ENCODE measurements at regions not wholly inside any gene's neighbourhood (a gene's known extent, or its start where the extent isn't known, plus 50 kb on each side); places are given as distances from the start of the nearest gene placed in this dataset.
A peak's percentile ranks its signal among the peaks of the same experiment; 100 is the strongest.
"Not testable (repeated sequence)": the region's sequence is repeated elsewhere in the genome, so short reads cannot be mapped to it uniquely, and the experiment has no call there.

DNA sequence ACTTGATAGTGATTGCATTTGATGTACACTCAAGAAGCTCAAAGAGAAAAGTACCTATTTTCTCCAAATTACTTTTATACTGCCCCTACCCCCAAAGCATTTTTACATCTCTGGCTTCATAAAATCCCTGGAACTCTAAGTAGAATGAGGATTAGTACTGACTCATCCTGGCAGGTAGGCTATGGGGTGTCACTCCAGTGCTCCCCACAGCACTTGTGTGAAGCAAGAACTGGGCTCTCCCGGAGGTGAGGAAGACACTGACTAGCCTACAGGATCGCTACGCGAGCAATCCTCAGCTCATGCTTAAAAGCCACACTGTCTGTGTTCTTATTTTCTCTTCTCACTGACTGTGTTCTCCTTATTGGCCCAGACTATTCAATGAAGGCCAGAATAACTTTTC is 90.4 kb upstream of the NDP start:
- 84 to 87% methylated on average over 3 to 4 of the region's 4 CpGs; no CpG with 5 or more reads in 8 of the 10 experiments for WGBS, 10 experiments

DNA sequence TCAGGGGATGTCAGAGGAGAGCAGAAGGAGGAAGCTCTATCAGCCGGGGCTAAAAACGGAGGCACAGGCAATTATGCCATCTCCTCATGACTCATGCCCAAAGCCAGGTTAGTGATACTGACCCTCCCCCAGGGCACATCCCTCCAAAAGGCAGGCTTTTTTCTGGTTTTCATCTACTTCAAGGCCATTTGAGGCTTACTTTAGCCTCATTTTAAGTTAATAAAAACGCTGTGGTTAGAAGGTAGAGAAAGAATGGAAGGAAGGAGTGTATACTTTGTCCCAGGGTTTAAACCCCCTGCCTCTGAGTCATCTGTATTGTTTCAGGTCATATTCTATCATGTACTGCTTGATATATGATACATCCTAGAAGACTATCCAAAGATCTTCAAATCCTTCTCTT is 89.7 kb upstream of the NDP start:
- H3K4me3 ChIP-seq = no peak overlapping the region
- WGBS, 10 experiments = 0 to 49% (median 20%) methylated on average over 1 to 3 of the region's 3 CpGs; no CpG with 5 or more reads in 7 of the 10 experiments
- H3K4me1 ChIP-seq (replicated peaks in 1 of 2) = peaks cover 0 to 16% of the 10 kb centered on the region in 2 donors
- ATAC-seq (replicated peaks in 6 of 8) = peak in 3 of 8 experiments; percentile 19 to 38 (median 23)
- in situ Hi-C loops (cut with MboI; ENCODE audit: low pct_unique_long_range_greater_than_20kb in 2 of 9, low sequenced_read_pairs in 9 of 9, unreplicated experiment in 9 of 9) = no loop called here
- H3K27ac ChIP-seq = no peak overlapping the region

More for the DNA sequence above, 90.4 kb upstream of the NDP start:
- ATAC-seq (replicated peaks in 6 of 8) = no peak
- H3K27ac ChIP-seq = no peak overlapping the region
- H3K4me1 ChIP-seq (replicated peaks in 1 of 2) = peaks cover 0 to 16% of the 10 kb centered on the region in 2 donors
- in situ Hi-C loops (cut with MboI; ENCODE audit: low pct_unique_long_range_greater_than_20kb in 2 of 9, low sequenced_read_pairs in 9 of 9, unreplicated experiment in 9 of 9) = no loop called here
- no peak overlapping the region for H3K4me3 ChIP-seq

DNA sequence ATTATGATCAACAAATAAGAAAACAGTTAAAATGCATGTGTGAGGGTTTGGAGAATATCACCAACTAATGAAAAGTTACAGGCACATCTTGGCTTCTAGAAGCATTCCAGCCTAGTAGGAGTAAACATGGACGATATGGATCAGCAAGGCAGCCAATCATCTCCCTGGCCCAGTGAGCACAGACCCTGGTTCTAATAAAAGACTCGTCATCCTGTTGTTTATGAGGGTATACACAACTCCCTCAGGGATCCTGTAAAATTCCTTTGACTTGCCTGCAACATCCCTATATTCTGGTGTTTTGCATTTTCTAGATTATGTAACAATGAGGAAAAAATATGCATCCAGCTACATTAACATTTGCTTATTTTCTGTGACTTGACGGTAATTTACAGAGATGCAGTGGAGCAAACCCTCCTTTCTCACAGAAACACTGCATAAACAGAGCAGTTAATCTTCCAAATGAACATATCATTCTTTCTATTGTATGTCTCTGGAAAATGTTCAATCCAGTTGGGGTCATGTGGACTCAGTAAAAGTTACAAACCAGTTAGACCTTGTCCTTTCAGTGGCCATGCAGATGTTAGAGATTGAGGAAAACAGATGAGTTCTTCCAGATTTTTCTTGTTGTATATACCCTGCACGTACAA is 88.9 kb upstream of the NDP start:
- 0 to 67% (median 30%) methylated on average over 1 to 4 of the region's 4 CpGs; no CpG with 5 or more reads in 5 of the 10 experiments for WGBS, 10 experiments
- peak in 6 of 8 experiments; percentile 22 to 89 (median 62) for ATAC-seq (replicated peaks in 6 of 8)
- Histone ChIP-seq H3K4me3 (no peak overlapping the region), H3K27ac (no peak overlapping the region), H3K4me1 (replicated peaks in 1 of 2) (peaks cover 0 to 16% of the 10 kb centered on the region in 2 donors)
- in situ Hi-C loops (cut with MboI; ENCODE audit: low pct_unique_long_range_greater_than_20kb in 2 of 9, low sequenced_read_pairs in 9 of 9, unreplicated experiment in 9 of 9) = no loop called here

DNA sequence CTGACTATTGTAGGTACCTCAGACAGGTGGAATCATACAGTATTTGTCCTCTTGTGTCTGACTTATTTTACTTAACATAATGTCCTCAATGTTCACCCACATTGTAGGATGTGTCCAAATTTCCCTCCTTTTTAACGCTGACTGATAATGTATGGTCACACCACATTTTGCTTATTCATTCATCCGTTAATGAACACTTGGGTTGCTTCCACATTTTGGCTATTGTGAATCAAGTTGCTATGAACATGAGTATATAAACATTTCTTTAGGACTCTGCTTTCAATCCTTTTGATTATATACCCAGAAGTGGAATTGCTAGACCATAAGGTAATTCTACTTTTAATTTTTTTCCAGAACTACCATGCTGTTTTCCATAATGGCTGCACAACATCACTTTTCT is 87.0 kb upstream of the NDP start:
- Histone ChIP-seq H3K4me3 (no peak overlapping the region), H3K27ac (no peak overlapping the region), H3K4me1 (replicated peaks in 1 of 2) (peaks cover 0 to 17% of the 10 kb centered on the region in 2 donors)
- in situ Hi-C loops (cut with MboI; ENCODE audit: low pct_unique_long_range_greater_than_20kb in 2 of 9, low sequenced_read_pairs in 9 of 9, unreplicated experiment in 9 of 9) = no loop called here
- 40 to 94% (median 51%) methylated on average over 1 to 2 of the region's 2 CpGs; no CpG with 5 or more reads in 5 of the 10 experiments for WGBS, 10 experiments
- no peak for ATAC-seq (replicated peaks in 6 of 8)

DNA sequence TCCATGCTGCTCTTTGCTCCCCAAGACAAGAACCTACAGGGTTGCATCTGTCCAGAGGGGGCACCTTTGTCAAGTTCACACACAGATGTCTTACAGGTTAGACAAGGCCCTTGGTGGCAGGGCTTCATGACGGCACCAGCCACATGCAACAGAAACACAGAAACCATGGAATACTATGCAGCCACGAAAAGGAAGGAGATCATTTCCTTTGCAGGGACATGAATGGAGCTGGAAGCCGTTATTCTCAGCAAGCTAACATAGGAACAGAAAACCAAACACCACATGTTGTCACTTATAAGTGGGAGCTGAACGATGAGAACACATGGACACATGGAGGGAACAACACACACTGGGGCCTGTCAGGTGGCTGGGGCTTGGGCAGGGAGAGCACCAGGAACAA is 85.1 kb upstream of the NDP start:
- in situ Hi-C loops (cut with MboI; ENCODE audit: low pct_unique_long_range_greater_than_20kb in 2 of 9, low sequenced_read_pairs in 9 of 9, unreplicated experiment in 9 of 9) = no loop called here
- WGBS, 10 experiments = 8 to 100% (median 49%) methylated on average over 1 to 3 of the region's 4 CpGs; no CpG with 5 or more reads in 7 of the 10 experiments
- ATAC-seq (replicated peaks in 6 of 8) = no peak
- H3K27ac ChIP-seq = no peak overlapping the region
- H3K4me1 ChIP-seq (replicated peaks in 1 of 2) = peaks cover 0 to 15% of the 10 kb centered on the region in 2 donors
- no peak overlapping the region for H3K4me3 ChIP-seq

DNA sequence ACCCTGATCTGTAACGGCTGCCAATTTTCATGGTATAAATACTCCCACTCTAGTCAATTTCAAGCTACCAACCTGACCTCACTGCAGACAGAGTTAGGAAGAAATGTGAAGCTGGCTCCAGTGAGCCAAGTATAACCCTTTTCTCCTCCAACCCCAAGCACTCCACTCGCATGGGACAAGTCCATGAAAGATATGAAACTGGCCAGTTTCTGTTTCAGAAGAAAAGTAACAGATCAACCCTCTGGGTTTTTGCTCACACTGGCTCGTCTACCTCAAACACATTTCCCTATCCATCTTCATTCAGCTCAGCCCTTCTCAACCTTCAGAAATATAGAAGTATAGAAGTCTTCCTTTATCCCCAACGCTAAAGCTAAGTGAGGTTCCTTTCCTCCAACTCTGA is 82.4 kb upstream of the NDP start:
- 51 to 100% (median 66%) methylated on average over 1 to 3 of the region's 4 CpGs; no CpG with 5 or more reads in 6 of the 10 experiments for WGBS, 10 experiments
- in situ Hi-C loops (cut with MboI; ENCODE audit: low pct_unique_long_range_greater_than_20kb in 2 of 9, low sequenced_read_pairs in 9 of 9, unreplicated experiment in 9 of 9) = no loop called here
- H3K4me3 ChIP-seq = no peak overlapping the region
- no peak overlapping the region for H3K27ac ChIP-seq
- H3K4me1 ChIP-seq (replicated peaks in 1 of 2) = peaks cover 0 to 11% of the 10 kb centered on the region in 2 donors
- ATAC-seq (replicated peaks in 6 of 8) = no peak

DNA sequence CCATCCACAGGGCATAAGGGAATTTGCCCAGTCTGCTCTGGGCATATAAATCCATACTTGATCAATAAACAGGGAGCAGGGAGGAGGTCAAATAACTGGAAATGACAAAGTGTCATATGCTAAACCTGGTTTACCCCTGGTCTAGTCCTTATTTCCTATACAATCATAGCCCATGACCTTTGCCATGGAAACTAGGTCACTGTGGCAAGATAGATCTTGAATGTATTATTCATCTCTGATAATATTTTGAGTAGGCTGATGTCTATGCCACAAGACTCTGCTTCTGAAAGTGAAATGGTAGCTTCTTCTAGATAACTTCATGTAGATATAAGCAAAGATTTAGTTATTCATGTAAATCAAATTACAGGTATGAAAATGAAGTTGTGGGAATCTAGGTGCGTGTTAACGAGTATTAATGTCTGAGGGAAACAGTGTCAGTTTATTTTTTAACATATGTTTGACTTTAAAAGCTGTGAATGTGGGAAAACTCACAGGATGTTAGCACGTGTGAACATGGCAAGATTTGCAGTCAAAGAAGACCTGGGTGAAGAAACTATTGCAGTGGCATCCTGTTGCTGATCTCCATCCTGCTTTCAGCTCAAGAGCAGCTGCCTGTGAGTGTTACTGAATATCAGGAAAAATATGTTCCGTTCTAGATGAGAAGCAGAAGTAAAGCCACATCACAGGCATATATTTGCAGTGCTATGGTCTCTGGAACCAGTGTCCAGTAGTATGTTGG is 81.8 kb upstream of the NDP start:
- Histone ChIP-seq H3K4me3 (no peak overlapping the region), H3K4me1 (replicated peaks in 1 of 2) (peaks cover 0 to 11% of the 10 kb centered on the region in 2 donors), H3K27ac (no peak overlapping the region)
- ATAC-seq (replicated peaks in 6 of 8) = no peak
- in situ Hi-C loops (cut with MboI; ENCODE audit: low pct_unique_long_range_greater_than_20kb in 2 of 9, low sequenced_read_pairs in 9 of 9, unreplicated experiment in 9 of 9) = no loop called here
- 0 to 78% (median 60%) methylated on average over 1 to 4 of the region's 4 CpGs; no CpG with 5 or more reads in 5 of the 10 experiments for WGBS, 10 experiments

DNA sequence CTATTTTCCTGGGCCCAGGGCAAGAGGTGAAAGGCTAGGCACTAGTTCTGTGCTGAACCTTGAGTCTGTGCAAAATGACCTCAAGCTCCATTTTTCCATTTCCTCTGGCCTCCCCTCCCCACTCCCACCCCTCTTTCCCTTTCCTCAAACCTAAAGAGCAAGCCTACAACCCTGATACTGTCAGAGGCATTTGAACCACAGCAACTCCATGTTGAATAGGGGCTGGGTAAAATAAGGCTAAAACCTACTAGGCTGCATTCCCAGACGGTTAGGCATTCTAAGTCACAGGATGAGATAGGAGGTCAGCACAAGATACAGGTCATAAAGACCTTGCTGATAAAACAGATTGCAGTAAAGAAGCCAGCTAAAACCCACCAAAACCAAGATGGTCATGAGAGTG is 71.9 kb upstream of the NDP start:
- 43% methylated on average over 1 of the region's 1 CpG; no CpG with 5 or more reads in 9 of the 10 experiments for WGBS, 10 experiments
- H3K4me1 ChIP-seq (replicated peaks in 1 of 2); in situ Hi-C loops (cut with MboI; ENCODE audit: low pct_unique_long_range_greater_than_20kb in 2 of 9, low sequenced_read_pairs in 9 of 9, unreplicated experiment in 9 of 9); H3K4me3 ChIP-seq; ATAC-seq (replicated peaks in 6 of 8); H3K27ac ChIP-seq: not testable (repeated sequence)

DNA sequence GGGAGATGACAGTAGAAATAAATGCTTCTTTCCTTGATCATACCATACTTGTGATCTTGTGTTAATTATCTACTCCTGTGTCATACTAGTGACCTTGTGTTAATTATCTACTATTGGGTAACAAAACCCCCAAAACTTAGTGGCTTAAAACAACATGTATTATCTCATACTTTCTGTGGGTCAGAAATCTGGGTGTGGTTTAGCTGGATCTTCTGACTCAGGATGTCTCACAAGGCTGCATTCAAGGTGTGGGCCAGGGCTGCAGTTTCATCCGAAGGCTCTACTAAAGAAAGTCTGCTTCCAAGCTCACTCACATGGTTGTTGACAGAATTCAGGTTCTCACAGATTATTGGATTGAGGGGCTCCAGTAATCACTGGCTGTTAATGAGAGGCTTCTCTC is 70.3 kb upstream of the NDP start:
- peaks cover 0 to 2% of the 10 kb centered on the region in 2 donors for H3K4me1 ChIP-seq (replicated peaks in 1 of 2)
- WGBS, 10 experiments = 56% methylated on average over 1 of the region's 1 CpG; no CpG with 5 or more reads in 9 of the 10 experiments
- ATAC-seq (replicated peaks in 6 of 8) = no peak
- in situ Hi-C loops (cut with MboI; ENCODE audit: low pct_unique_long_range_greater_than_20kb in 2 of 9, low sequenced_read_pairs in 9 of 9, unreplicated experiment in 9 of 9) = no loop called here
- no peak overlapping the region for H3K4me3 ChIP-seq
- no peak overlapping the region for H3K27ac ChIP-seq

DNA sequence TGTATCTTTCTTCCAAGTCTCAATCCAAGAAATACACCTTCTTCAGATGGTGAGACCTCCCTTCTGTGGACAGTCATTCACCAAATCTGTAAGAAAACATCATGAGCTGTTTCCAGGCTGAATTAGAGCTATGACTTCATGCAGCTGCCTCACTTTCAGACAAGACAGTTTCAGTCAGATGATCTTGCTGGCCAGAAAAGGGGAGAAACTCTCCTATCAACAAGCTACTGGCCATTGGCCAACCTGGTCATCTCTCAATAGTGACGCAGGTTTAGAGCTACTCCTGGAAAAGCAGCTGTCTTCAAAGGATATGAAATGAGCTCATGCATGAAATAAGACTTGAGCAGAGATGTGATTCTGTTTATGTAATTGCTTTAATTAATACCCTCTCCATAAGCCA is 69.6 kb upstream of the NDP start:
- Histone ChIP-seq H3K4me1 (replicated peaks in 1 of 2) (peaks cover 4 to 5% of the 10 kb centered on the region in 2 donors), H3K4me3 (no peak overlapping the region), H3K27ac (no peak overlapping the region)
- peak in 3 of 8 experiments; percentile 19 to 65 (median 50) for ATAC-seq (replicated peaks in 6 of 8)
- in situ Hi-C loops (cut with MboI; ENCODE audit: low pct_unique_long_range_greater_than_20kb in 2 of 9, low sequenced_read_pairs in 9 of 9, unreplicated experiment in 9 of 9) = no loop called here
- WGBS, 10 experiments = 67% methylated on average over 1 of the region's 1 CpG; no CpG with 5 or more reads in 9 of the 10 experiments

DNA sequence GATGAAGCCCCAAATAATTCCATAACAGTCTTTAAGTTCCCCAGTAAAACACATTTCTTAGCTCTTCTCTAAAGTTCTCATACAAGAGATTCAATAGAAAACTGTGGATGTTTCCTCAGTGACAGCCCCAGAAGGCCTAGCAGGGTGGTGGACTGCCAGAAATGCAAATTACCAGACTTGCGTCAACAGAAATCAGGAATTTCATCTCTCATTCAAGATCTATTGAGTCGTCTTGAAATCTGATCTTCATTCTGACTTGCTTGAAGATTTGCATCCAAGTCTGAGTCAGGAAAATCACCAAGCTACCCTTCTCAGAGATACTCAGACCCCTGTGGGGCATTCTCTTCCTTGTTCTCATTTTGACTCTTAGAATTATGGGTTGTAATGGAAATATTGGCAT is 68.9 kb upstream of the NDP start:
- H3K27ac ChIP-seq = no peak overlapping the region
- 0 to 100% (median 65%) methylated on average over 1 to 2 of the region's 2 CpGs; no CpG with 5 or more reads in 6 of the 10 experiments for WGBS, 10 experiments

DNA sequence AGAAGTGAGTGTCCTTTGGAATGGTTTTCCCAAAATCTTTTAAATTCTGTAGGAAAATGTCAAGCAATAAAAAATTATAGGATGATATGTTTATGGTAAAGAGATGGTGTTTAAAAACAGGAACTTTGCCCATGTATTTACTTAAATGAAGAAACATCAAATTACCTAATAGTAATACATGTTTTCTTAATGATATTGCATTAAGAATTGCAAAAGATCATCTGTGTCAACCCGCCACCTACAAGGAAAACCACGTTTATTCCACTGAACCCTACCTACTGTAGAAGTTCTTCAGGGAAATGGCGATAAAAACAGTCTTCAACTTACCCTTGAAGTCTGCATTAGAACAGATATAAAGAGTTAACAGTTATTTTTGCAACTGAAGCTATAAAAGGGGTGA is 67.2 kb upstream of the NDP start:
- WGBS, 10 experiments = 10 to 100% (median 50%) methylated on average over 2 to 3 of the region's 3 CpGs; no CpG with 5 or more reads in 5 of the 10 experiments
- Histone ChIP-seq H3K4me3 (no peak overlapping the region), H3K4me1 (replicated peaks in 1 of 2) (peaks cover 5 to 7% of the 10 kb centered on the region in 2 donors), H3K27ac (no peak overlapping the region)
- in situ Hi-C loops (cut with MboI; ENCODE audit: low pct_unique_long_range_greater_than_20kb in 2 of 9, low sequenced_read_pairs in 9 of 9, unreplicated experiment in 9 of 9) = no loop called here
- ATAC-seq (replicated peaks in 6 of 8) = no peak

More for the DNA sequence above, 68.9 kb upstream of the NDP start:
- ATAC-seq (replicated peaks in 6 of 8) = peak in 3 of 8 experiments; percentile 89 to 97 (median 89)
- in situ Hi-C loops (cut with MboI; ENCODE audit: low pct_unique_long_range_greater_than_20kb in 2 of 9, low sequenced_read_pairs in 9 of 9, unreplicated experiment in 9 of 9) = no loop called here
- Histone ChIP-seq H3K4me1 (replicated peaks in 1 of 2) (peaks cover 5 to 7% of the 10 kb centered on the region in 2 donors), H3K4me3 (no peak overlapping the region)

DNA sequence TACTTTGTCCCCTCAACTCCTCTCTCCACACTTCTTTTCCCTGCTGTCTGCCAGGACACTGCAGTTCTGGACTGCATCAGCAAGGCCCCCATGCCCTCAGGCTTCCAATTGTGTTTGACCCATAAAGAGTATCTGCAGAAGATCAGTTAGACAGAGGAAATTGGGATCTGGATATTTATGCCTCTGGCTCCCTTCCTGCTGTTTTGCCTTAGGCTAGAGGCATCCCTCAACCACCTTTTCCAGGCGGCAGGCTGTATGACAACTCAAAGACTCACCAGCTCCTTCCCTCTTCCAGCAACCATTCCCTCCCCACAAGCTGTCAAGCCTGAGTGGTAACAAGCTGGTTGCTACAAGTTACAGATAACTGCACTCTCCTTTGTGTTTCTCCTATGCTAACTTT is 66.4 kb upstream of the NDP start:
- in situ Hi-C loops (cut with MboI; ENCODE audit: low pct_unique_long_range_greater_than_20kb in 2 of 9, low sequenced_read_pairs in 9 of 9, unreplicated experiment in 9 of 9) = no loop called here
- 0 to 17% methylated on average over 1 of the region's 1 CpG; no CpG with 5 or more reads in 8 of the 10 experiments for WGBS, 10 experiments
- Histone ChIP-seq H3K27ac (no peak overlapping the region), H3K4me3 (no peak overlapping the region), H3K4me1 (replicated peaks in 1 of 2) (peaks cover 5 to 7% of the 10 kb centered on the region in 2 donors)
- peak in 1 of 8 experiments; percentile 38 for ATAC-seq (replicated peaks in 6 of 8)
